Body of pancreas (tissue), 4 donors: ENCODE measurements at regions not wholly inside any gene's neighbourhood (a gene's known extent, or its start where the extent isn't known, plus 50 kb on each side); places are given as distances from the start of the nearest gene placed in this dataset.

Experiments used
- ATAC-seq: fragments of 150-250 bp; one replicate; pipeline ENCODE4 v1.9.1; 2016
- DNase-seq, 4 donors: peaks; one replicate each; pipeline ENCODE4 v3.0.0-alpha.2; 2019
- H3K27ac ChIP-seq, 4 donors: fragments of 200-600 bp; sonication (generic); 1 replicate in 3 of 4; 2 replicates in 1 of 4; pipeline versions ENCODE4 v1.5.1 to v1.6.1; 2016 to 2019; ENCODE audit warnings: mild to moderate bottlenecking in 1 of 4, mixed read lengths in 1 of 4, moderate library complexity in 1 of 4
- H3K27me3 ChIP-seq, 2 donors: fragments of 200-600 bp; sonication (generic); one replicate each; pipeline ENCODE4 v1.6.0; 2016; ENCODE audit warnings: mild to moderate bottlenecking in 1 of 2
- H3K36me3 ChIP-seq, 2 donors: fragments of 200-600 bp; sonication (generic); replicated peaks in 1 of 2; 2 replicates each; pipeline ENCODE4 v1.5.1; 2016; ENCODE audit warnings: low read depth in 2 of 2; ENCODE audit not compliant: insufficient read depth in 1 of 2
- H3K4me1 ChIP-seq: fragments of 200-600 bp; sonication (generic); one replicate; pipeline ENCODE4 v1.6.0; 2016
- H3K4me3 ChIP-seq, 2 donors: fragments of 200-600 bp; sonication (generic); 1 replicate in 1 of 2; 2 replicates in 1 of 2; pipeline ENCODE4 v1.5.1; 2016 to 2019
- H3K9me3 ChIP-seq, 3 donors: fragments of 200-600 bp; sonication (generic); 1 replicate in 2 of 3; 2 replicates in 1 of 3; pipeline ENCODE4 v1.5.1; 2016
- POLR2A ChIP-seq, 3 donors: fragments of 450-650 bp; IDR thresholded peaks; one replicate each; pipeline ENCODE4 v1.6.1; 2016; ENCODE audit warnings: antibody characterized with exemption in 3 of 3, mild to moderate bottlenecking in 2 of 3
- WGBS, 2 donors: methylation state at CpG; one replicate each; pipeline ENCODE4 v1.1.5; 2017; 5-methylcytosine and 5-hydroxymethylcytosine counted together
- intact Hi-C: fragments of 100-400 bp; cut with DNase I; formaldehyde crosslinking; loops from one replicate; pipeline ENCODE4 v1.15.1; 2023
- TF ChIP-seq, protein P1 (sequence below), 7 experiments: fragments of 450-650 bp in 4 of 7; fragments of 200-600 bp in 3 of 7; sonication (generic) in 3 of 7; IDR thresholded peaks; one replicate each; pipeline ENCODE4 v1.5.1; 2016 to 2019; ENCODE audit warnings: antibody characterized with exemption in 7 of 7

DNA sequence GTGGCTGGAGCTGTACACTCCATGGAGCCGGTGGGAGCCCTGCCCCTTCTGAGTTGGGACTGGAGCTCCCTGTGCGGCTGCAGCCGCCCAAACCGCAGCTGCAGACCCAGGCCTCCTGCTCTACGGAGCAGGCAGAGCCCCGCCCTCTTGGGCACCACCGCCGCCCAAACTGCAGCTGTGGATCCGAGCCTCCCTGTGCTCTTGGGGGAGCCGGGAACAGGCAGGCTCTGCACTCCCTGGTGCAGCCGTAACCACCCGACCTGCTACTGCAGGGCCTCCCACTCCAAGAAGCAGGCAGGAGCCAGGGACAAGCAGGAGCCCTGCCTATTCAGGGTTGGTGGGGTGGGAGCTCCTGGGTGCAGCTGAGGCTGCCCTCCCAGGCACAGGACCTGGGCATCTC, 237.5 kb upstream of the ATP6AP2 start:
- intact Hi-C loops: no loop called here
- H3K4me1 ChIP-seq: no peaks in the 10 kb centered on the region
- no peak overlapping the region for H3K27ac ChIP-seq
- ATAC-seq (no peak), DNase-seq (no peak)
- 86% methylated on average over 1 of the region's 12 CpGs; no CpG with 5 or more reads in 1 of the 2 donors for WGBS, 2 donors
- H3K9me3 ChIP-seq: no peaks in the 10 kb centered on the region
- H3K4me3 ChIP-seq: no peak overlapping the region
- H3K27me3 ChIP-seq: no peaks in the 10 kb centered on the region
- H3K36me3 ChIP-seq: no peaks in the 10 kb centered on the region
- TF ChIP-seq POLR2A (IDR thresholded peaks at IDR 0.05): no peak
- TF ChIP-seq, protein P1, sequence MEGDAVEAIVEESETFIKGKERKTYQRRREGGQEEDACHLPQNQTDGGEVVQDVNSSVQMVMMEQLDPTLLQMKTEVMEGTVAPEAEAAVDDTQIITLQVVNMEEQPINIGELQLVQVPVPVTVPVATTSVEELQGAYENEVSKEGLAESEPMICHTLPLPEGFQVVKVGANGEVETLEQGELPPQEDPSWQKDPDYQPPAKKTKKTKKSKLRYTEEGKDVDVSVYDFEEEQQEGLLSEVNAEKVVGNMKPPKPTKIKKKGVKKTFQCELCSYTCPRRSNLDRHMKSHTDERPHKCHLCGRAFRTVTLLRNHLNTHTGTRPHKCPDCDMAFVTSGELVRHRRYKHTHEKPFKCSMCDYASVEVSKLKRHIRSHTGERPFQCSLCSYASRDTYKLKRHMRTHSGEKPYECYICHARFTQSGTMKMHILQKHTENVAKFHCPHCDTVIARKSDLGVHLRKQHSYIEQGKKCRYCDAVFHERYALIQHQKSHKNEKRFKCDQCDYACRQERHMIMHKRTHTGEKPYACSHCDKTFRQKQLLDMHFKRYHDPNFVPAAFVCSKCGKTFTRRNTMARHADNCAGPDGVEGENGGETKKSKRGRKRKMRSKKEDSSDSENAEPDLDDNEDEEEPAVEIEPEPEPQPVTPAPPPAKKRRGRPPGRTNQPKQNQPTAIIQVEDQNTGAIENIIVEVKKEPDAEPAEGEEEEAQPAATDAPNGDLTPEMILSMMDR (IDR thresholded peaks at IDR 0.05): no peak

DNA sequence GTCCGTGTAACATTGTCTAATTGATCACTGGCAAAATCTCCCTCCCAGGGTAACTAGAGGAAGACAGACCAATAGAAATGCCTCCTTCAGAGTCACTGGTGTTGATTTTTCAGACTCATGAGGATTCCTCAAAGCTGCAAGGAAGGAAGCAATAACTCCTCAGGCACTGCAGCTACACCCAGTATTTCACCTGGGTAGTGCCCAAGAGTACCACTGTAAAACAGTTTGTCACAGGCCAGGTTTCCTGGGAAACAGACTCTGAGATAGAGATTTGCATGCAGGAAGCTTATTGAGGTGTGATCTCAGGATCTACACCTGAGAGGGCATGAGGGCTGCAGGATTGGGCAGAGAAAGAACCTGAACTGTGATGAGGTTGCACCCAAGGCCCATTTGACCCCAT, 240.7 kb upstream of the ATP6AP2 start:
- DNase-seq: no peak
- intact Hi-C loops: no loop called here
- H3K4me3 ChIP-seq: no peak overlapping the region
- H3K36me3 ChIP-seq: no peaks in the 10 kb centered on the region
- ATAC-seq: no peak
- H3K9me3 ChIP-seq: no peaks in the 10 kb centered on the region
- H3K27ac ChIP-seq: no peak overlapping the region
- no peak for TF ChIP-seq POLR2A (IDR thresholded peaks at IDR 0.05)
- TF ChIP-seq, protein P1 (IDR thresholded peaks at IDR 0.05): no peak
- H3K27me3 ChIP-seq: no peaks in the 10 kb centered on the region
- WGBS, 2 donors: 20 to 30% methylated on average over 1 of the region's 1 CpG
- no peaks in the 10 kb centered on the region for H3K4me1 ChIP-seq

DNA sequence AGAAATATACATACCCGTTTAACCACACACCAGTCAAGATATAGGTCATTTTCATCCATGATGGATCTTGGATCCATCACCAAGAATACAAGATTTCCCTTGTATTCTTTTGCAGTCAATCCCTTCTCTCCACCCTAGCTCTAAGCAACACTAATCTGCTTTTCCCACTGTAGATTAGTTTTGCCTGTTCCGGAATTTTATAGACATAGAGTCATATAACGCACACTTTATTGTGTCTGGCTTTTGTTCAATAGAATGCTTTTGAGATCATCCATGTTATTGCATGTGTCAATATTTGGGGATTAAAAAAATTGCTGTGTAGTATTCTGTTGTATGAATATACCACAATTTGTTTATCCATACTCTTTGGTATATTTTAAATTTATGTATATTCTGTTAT, 235.6 kb upstream of the BCOR start:
- intact Hi-C loops: no loop called here
- no peak for ATAC-seq
- no peaks in the 10 kb centered on the region for H3K4me1 ChIP-seq
- TF ChIP-seq, protein P1 (IDR thresholded peaks at IDR 0.05): no peak
- no peak for TF ChIP-seq POLR2A (IDR thresholded peaks at IDR 0.05)
- no peaks in the 10 kb centered on the region for H3K9me3 ChIP-seq
- no peaks in the 10 kb centered on the region for H3K27me3 ChIP-seq
- no peaks in the 10 kb centered on the region for H3K36me3 ChIP-seq
- WGBS, 2 donors: 83 to 88% methylated on average over 3 of the region's 3 CpGs
- DNase-seq: no peak
- no peak overlapping the region for H3K27ac ChIP-seq
- H3K4me3 ChIP-seq: no peak overlapping the region

DNA sequence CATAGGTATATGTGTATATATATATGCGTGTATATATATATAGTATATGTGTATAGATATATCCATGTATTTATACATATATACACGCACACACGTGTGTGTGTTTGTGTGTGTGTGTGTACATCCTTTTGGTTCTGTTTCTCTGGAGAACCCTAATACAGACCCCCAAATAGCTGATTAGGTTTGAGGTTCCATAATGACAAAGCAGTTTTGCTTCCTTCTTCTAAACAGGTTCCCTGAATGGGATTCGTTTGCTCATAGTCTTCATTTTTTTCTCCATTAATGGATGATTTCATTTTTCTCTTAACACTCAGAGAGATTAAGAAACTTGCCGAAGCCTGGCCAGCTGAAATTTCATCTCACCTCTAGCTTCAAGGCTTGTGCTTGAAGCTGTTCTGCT, 234.0 kb upstream of the BCOR start:
- Histone ChIP-seq H3K4me1 (no peaks in the 10 kb centered on the region), H3K27me3 (no peaks in the 10 kb centered on the region), H3K36me3 (no peaks in the 10 kb centered on the region), H3K9me3 (no peaks in the 10 kb centered on the region), H3K27ac (no peak overlapping the region), H3K4me3 (no peak overlapping the region)
- 53 to 70% methylated on average over 5 of the region's 5 CpGs for WGBS, 2 donors
- intact Hi-C loops: no loop called here
- ATAC-seq (no peak), DNase-seq (no peak)
- TF ChIP-seq, protein P1 (IDR thresholded peaks at IDR 0.05): no peak
- TF ChIP-seq POLR2A (IDR thresholded peaks at IDR 0.05): no peak

DNA sequence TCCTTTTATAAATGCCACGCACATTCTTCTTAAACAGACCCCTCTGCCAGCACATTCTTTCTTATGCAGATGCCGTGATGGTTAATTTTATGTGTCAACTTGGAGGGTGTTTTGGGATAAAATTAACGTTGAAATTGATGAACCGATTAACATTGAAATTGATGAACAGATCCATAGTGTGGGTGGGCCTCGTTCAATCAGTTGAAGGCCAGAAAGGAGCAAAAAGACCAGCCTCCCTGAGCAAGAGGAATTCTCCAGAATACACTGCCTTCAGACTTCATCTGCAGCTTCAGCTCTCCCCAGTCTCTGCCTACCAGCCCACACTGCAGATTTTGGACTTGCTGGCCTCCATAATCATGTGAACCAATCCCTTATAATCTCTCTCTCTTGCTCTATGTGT, 233.6 kb upstream of the BCOR start:
- DNase-seq (no peak), ATAC-seq (no peak)
- Histone ChIP-seq H3K27me3 (no peaks in the 10 kb centered on the region), H3K9me3 (no peaks in the 10 kb centered on the region), H3K4me1 (no peaks in the 10 kb centered on the region), H3K27ac (no peak overlapping the region), H3K36me3 (no peaks in the 10 kb centered on the region), H3K4me3 (no peak overlapping the region)
- intact Hi-C loops: no loop called here
- TF ChIP-seq, protein P1 (IDR thresholded peaks at IDR 0.05): no peak
- TF ChIP-seq POLR2A (IDR thresholded peaks at IDR 0.05): no peak
- WGBS, 2 donors: 68 to 77% methylated on average over 5 of the region's 5 CpGs
